GM23338 (cell line): ENCODE measurements at regions not wholly inside any gene's neighbourhood (a gene's known extent, or its start where the extent isn't known, plus 50 kb on each side); places are given as distances from the start of the nearest gene placed in this dataset.

Experiments used
- ATAC-seq: fragments of 200-7000 bp; cut with Tn5 transposase; 3 replicates; pipeline ENCODE4 v1.9.1; 2020
- DNase-seq: peaks from one replicate; pipeline ENCODE4 v3.0.0-alpha.2; 2015; ENCODE audit warnings: low spot score
- H2AFZ ChIP-seq: fragments of 200-600 bp; sonication (generic); 2 replicates; pipeline ENCODE4 v1.8.0; 2016; ENCODE audit warnings: antibody characterized with exemption, mild to moderate bottlenecking, moderate library complexity
- H3F3A ChIP-seq: fragments of 200-600 bp; sonication (generic); replicated peaks from 2 replicates; pipeline ENCODE4 v1.8.0; 2017; ENCODE audit warnings: antibody characterized with exemption, mixed run types, low read depth
- H3K27ac ChIP-seq: fragments of 200-600 bp; sonication (generic); 2 replicates; pipeline ENCODE4 v1.6.1; 2016; ENCODE audit warnings: low read depth
- H3K27me3 ChIP-seq: fragments of 200-600 bp; sonication (generic); 2 replicates; pipeline ENCODE4 v1.8.0; 2016; ENCODE audit warnings: mild to moderate bottlenecking, mixed run types, moderate library complexity; ENCODE audit not compliant: insufficient read depth
- H3K36me3 ChIP-seq: fragments of 200-600 bp; sonication (generic); 2 replicates; pipeline ENCODE4 v1.8.0; 2016; ENCODE audit warnings: mild to moderate bottlenecking; ENCODE audit not compliant: insufficient read depth
- H3K4me1 ChIP-seq: fragments of 200-600 bp; sonication (generic); 2 replicates; pipeline ENCODE4 v1.8.0; 2016; ENCODE audit warnings: mild to moderate bottlenecking, moderate library complexity; ENCODE audit not compliant: insufficient read depth
- H3K4me2 ChIP-seq: fragments of 200-600 bp; sonication (generic); 2 replicates; pipeline ENCODE4 v1.7.1; 2017; ENCODE audit warnings: mixed run types
- H3K4me3 ChIP-seq: fragments of 200-600 bp; sonication (generic); 2 replicates; pipeline ENCODE4 v1.6.1; 2016; ENCODE audit warnings: mixed run types
- H3K79me2 ChIP-seq: fragments of 200-600 bp; sonication (generic); replicated peaks from 2 replicates; pipeline ENCODE4 v1.8.0; 2017; ENCODE audit warnings: mild to moderate bottlenecking; ENCODE audit not compliant: insufficient read depth
- H3K9me2 ChIP-seq: fragments of 200-600 bp; sonication (generic); 2 replicates; pipeline ENCODE4 v1.8.0; 2017; ENCODE audit not compliant: insufficient read depth
- H4K20me1 ChIP-seq: fragments of 200-600 bp; sonication (generic); replicated peaks from 2 replicates; pipeline ENCODE4 v1.8.0; 2017; ENCODE audit warnings: mild to moderate bottlenecking; ENCODE audit not compliant: insufficient read depth
- H3K27ac Mint-ChIP-seq: 2 replicates; pipeline ENCODE4 v1.8.0; 2020; ENCODE audit warnings: inconsistent platforms, mild to moderate bottlenecking, moderate library complexity, mixed read lengths
- H3K27me3 Mint-ChIP-seq: 3 replicates; pipeline ENCODE4 v1.8.0; 2022; ENCODE audit warnings: low read depth, mild to moderate bottlenecking, moderate library complexity, mixed read lengths, inconsistent platforms; ENCODE audit not compliant: insufficient read depth, poor library complexity
- H3K36me3 Mint-ChIP-seq: 3 replicates; pipeline ENCODE4 v1.8.0; 2021; ENCODE audit warnings: low read depth, mild to moderate bottlenecking, inconsistent platforms, moderate library complexity, mixed read lengths
- H3K4me1 Mint-ChIP-seq: 3 replicates; pipeline ENCODE4 v1.8.0; 2020; ENCODE audit warnings: mild to moderate bottlenecking, inconsistent platforms, mixed read lengths
- H3K4me3 Mint-ChIP-seq: 3 replicates; pipeline ENCODE4 v1.8.0; 2021; ENCODE audit warnings: moderate library complexity, mild to moderate bottlenecking, inconsistent platforms, mixed read lengths
- H3K9me3 Mint-ChIP-seq: 3 replicates; pipeline ENCODE4 v1.8.0; 2020; ENCODE audit warnings: moderate library complexity, mild to moderate bottlenecking, inconsistent platforms, mixed read lengths
- CREB1 ChIP-seq: fragments of 250-450 bp; sonication (Bioruptor Pico); IDR thresholded peaks from 2 replicates; pipeline ENCODE4 v1.5.0; 2020; ENCODE audit warnings: low read depth, mild to moderate bottlenecking, moderate library complexity
- CTCF ChIP-seq, 2 experiments: fragments of 200-600 bp in 1 of 2; sonication (generic) in 1 of 2; conservative IDR thresholded peaks; 2 replicates each; pipeline versions ENCODE4 v1.5.1 to v1.6.1; 2016 to 2017; ENCODE audit warnings: antibody characterized with exemption in 2 of 2, low read depth in 2 of 2, mild to moderate bottlenecking in 2 of 2, moderate library complexity in 1 of 2
- ETS1 ChIP-seq: IDR thresholded peaks from 2 replicates; pipeline ENCODE4 v1.6.1; 2016; ENCODE audit warnings: antibody characterized with exemption
- EZH2 ChIP-seq: fragments of 200-600 bp; sonication (generic); IDR thresholded peaks from one replicate; pipeline ENCODE4 v1.8.0; 2017; ENCODE audit warnings: antibody characterized with exemption, mild to moderate bottlenecking, low read depth; ENCODE audit not compliant: unreplicated experiment
- EZH2phosphoT487 ChIP-seq: fragments of 200-600 bp; sonication (generic); IDR thresholded peaks from one replicate; pipeline ENCODE4 v1.8.1; 2018; ENCODE audit warnings: antibody characterized with exemption; ENCODE audit not compliant: unreplicated experiment
- JUNB ChIP-seq: IDR thresholded peaks from one replicate; pipeline ENCODE4 v1.6.1; 2016; ENCODE audit warnings: antibody characterized with exemption; ENCODE audit not compliant: unreplicated experiment
- NANOG ChIP-seq: IDR thresholded peaks from 2 replicates; pipeline ENCODE4 v1.6.1; 2016; ENCODE audit warnings: antibody characterized with exemption, borderline replicate concordance
- POLR2AphosphoS5 ChIP-seq: IDR thresholded peaks from 2 replicates; pipeline ENCODE4 v1.6.1; 2016; ENCODE audit warnings: antibody characterized with exemption, low read depth
- REST ChIP-seq: IDR thresholded peaks from one replicate; pipeline ENCODE4 v1.6.1; 2018; ENCODE audit warnings: antibody characterized with exemption; ENCODE audit not compliant: unreplicated experiment
- STAT1 ChIP-seq: IDR thresholded peaks from one replicate; pipeline ENCODE4 v1.6.1; 2016; ENCODE audit warnings: antibody characterized with exemption; ENCODE audit not compliant: unreplicated experiment
- ZNF114 ChIP-seq: fragments of 250-450 bp; sonication (Bioruptor Pico); IDR thresholded peaks from 2 replicates; pipeline ENCODE4 v1.5.0; 2020; ENCODE audit warnings: mild to moderate bottlenecking, moderate library complexity
- ZNF331 ChIP-seq: fragments of 250-450 bp; sonication (Bioruptor Pico); IDR thresholded peaks from 2 replicates; pipeline ENCODE4 v1.5.0; 2020; ENCODE audit warnings: low read depth, mild to moderate bottlenecking, moderate library complexity
- ZNF462 ChIP-seq: fragments of 250-450 bp; sonication (Bioruptor Pico); IDR thresholded peaks from 2 replicates; pipeline ENCODE4 v1.5.0; 2020; ENCODE audit warnings: mild to moderate bottlenecking, moderate library complexity

GRCh38 chr2:21761361-21761760 lies 637.6 kb downstream of the TDRD15 start:
- ATAC-seq (no peak), DNase-seq (no peak)
- TF ChIP-seq POLR2AphosphoS5 = no peak
- TF ChIP-seq ZNF114 = no peak
- no peak for TF ChIP-seq STAT1
- no peak for TF ChIP-seq ZNF331 (CRISPR knock-in tag)
- no peak for TF ChIP-seq CTCF (conservative IDR thresholded peaks at IDR 0.05; ENCODE audit: low read depth in 2 of 2)
- TF ChIP-seq EZH2 = no peak
- no peak for TF ChIP-seq CREB1 (CRISPR knock-in tag)
- TF ChIP-seq REST = no peak
- TF ChIP-seq EZH2phosphoT487 = no peak
- no peak for TF ChIP-seq NANOG
- no peak for TF ChIP-seq ETS1
- no peak for TF ChIP-seq JUNB
- no peak for TF ChIP-seq ZNF462 (CRISPR knock-in tag)
- 0 out of 2 replicates have a peak, but pooled peaks cover 3% of the 10 kb centered on the region for H3K36me3 ChIP-seq
- H3K4me3 ChIP-seq = no peak overlapping the region
- H3K4me2 ChIP-seq = no peak overlapping the region
- Mint-ChIP-seq H3K27ac (no peak overlapping the region), H3K36me3 (peaks cover 7% of the 10 kb centered on the region; the same call in 2 of the 3 replicates), H3K9me3 (peaks cover 7% of the 10 kb centered on the region), H3K4me1 (peaks cover 6% of the 10 kb centered on the region; the same call in 2 of the 3 replicates), H3K4me3 (no peak overlapping the region), H3K27me3 (peaks cover 2% of the 10 kb centered on the region)
- no peak overlapping the region for H3K27ac ChIP-seq
- H2AFZ ChIP-seq = no peak overlapping the region
- H3K9me2 ChIP-seq = peaks cover 6% of the 10 kb centered on the region; the same call in 1 of the 2 replicates
- H4K20me1 ChIP-seq = no peaks in the 10 kb centered on the region
- H3F3A ChIP-seq = no peaks in the 10 kb centered on the region
- no peaks in the 10 kb centered on the region; the same call in 1 of the 2 replicates for H3K4me1 ChIP-seq
- H3K79me2 ChIP-seq = no peaks in the 10 kb centered on the region
- no peaks in the 10 kb centered on the region for H3K27me3 ChIP-seq
